ENCODE measurements at regions not wholly inside any gene's neighbourhood (a gene's known extent, or its start where the extent isn't known, plus 50 kb on each side); places are given as distances from the start of the nearest gene placed in this dataset.

DNA sequence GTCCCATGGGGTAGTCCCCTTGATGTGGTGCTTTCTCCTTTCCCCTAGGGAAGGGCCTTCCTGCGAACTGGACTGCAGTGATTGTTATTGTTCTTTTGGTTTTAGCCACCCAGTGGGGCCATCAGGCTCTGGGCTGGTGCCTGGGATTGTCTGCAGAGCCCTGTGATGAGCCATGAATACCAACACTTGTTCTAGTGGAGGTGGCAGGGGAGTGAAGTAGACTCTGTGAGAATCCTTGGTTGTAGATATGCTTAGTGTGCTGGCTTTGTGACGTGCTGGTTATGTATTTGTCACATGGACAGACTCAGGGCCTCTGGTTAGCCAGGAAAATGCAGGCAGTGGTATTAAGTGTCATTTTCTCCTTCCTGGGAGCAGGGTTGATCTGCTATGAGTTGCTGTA is 51.8 kb upstream of the NDUFB4 start:
- TF ChIP-seq, protein P1, sequence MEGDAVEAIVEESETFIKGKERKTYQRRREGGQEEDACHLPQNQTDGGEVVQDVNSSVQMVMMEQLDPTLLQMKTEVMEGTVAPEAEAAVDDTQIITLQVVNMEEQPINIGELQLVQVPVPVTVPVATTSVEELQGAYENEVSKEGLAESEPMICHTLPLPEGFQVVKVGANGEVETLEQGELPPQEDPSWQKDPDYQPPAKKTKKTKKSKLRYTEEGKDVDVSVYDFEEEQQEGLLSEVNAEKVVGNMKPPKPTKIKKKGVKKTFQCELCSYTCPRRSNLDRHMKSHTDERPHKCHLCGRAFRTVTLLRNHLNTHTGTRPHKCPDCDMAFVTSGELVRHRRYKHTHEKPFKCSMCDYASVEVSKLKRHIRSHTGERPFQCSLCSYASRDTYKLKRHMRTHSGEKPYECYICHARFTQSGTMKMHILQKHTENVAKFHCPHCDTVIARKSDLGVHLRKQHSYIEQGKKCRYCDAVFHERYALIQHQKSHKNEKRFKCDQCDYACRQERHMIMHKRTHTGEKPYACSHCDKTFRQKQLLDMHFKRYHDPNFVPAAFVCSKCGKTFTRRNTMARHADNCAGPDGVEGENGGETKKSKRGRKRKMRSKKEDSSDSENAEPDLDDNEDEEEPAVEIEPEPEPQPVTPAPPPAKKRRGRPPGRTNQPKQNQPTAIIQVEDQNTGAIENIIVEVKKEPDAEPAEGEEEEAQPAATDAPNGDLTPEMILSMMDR (IDR thresholded peaks at IDR 0.05; ENCODE audit: low read depth, low read length), result no peak
- TF ChIP-seq EZH2phosphoT487 (IDR thresholded peaks at IDR 0.05; ENCODE audit: low read depth), result no peak

All from OCI-LY3 (cell line).